Uterus (tissue), 3 donors: ENCODE measurements at regions not wholly inside any gene's neighbourhood (a gene's known extent, or its start where the extent isn't known, plus 50 kb on each side); places are given as distances from the start of the nearest gene placed in this dataset.

Experiments used
- DNase-seq, 2 donors: peaks; one replicate each; pipeline ENCODE4 v3.0.0-alpha.2; 2019 to 2020
- H3K27ac ChIP-seq, 2 donors: fragments of 200-600 bp; sonication (generic); 1 replicate in 1 of 2; 2 replicates in 1 of 2; pipeline ENCODE4 v1.5.1; 2016 to 2018
- H3K27me3 ChIP-seq, 2 donors: fragments of 200-600 bp; sonication (generic); one replicate each; pipeline ENCODE4 v1.5.1; 2018 to 2019; ENCODE audit warnings: control low read depth in 1 of 2
- H3K36me3 ChIP-seq, 2 donors: fragments of 200-600 bp; sonication (generic); one replicate each; pipeline ENCODE4 v1.5.1; 2019; ENCODE audit warnings: control low read depth in 1 of 2
- H3K4me1 ChIP-seq, 2 donors: fragments of 200-600 bp; sonication (generic); one replicate each; pipeline ENCODE4 v1.5.1; 2018 to 2019; ENCODE audit warnings: control low read depth in 1 of 2
- H3K4me3 ChIP-seq, 2 donors: fragments of 200-600 bp; sonication (generic); 1 replicate in 1 of 2; 2 replicates in 1 of 2; pipeline ENCODE4 v1.5.1; 2018 to 2019; ENCODE audit warnings: mild to moderate bottlenecking in 1 of 2
- H3K9me3 ChIP-seq, 2 donors: fragments of 200-600 bp; sonication (generic); one replicate each; pipeline ENCODE4 v1.5.1; 2019; ENCODE audit warnings: control low read depth in 1 of 2
- POLR2A ChIP-seq, 2 donors: fragments of 450-650 bp; IDR thresholded peaks; one replicate each; pipeline ENCODE4 v1.6.1; 2016; ENCODE audit warnings: antibody characterized with exemption in 2 of 2, mild to moderate bottlenecking in 1 of 2, moderate library complexity in 1 of 2
- intact Hi-C: fragments of 100-400 bp; cut with DNase I; formaldehyde crosslinking; loops from one replicate; pipeline ENCODE4 v1.15.1; 2023; ENCODE audit warnings: low total_unique reads
- TF ChIP-seq, protein P1 (sequence below), 4 experiments: fragments of 200-600 bp in 2 of 4; fragments of 450-650 bp in 2 of 4; sonication (generic) in 2 of 4; IDR thresholded peaks; one replicate each; pipeline ENCODE4 v1.5.1; 2016 to 2019; ENCODE audit warnings: antibody characterized with exemption in 4 of 4, mild to moderate bottlenecking in 2 of 4, moderate library complexity in 1 of 4
- donor health status: DM: yes; HTN: yes; CAD: no.

DNA sequence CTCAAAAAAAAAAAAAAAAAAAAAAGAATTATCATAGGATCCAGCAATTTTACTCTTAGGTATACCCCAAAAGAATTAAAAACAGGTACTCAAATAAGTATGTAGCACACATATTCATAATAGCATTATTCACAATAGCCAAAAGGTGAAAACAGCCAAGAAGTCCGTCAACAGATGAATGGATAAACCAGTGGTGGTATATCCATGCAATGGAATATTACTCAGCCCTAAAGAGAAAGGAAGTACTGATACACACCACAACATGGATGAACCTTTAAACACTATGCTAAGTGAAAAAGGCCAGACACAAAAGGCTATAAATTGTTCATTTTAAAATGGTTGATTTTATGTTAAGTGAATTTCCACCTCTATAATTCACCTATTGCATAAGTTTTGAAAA lies 804.8 kb upstream of the AUTS2 start:
- intact Hi-C loops, result no loop called here
- no peak for DNase-seq
- Histone ChIP-seq H3K4me3 (no peak overlapping the region), H3K36me3 (no peaks in the 10 kb centered on the region), H3K27ac (no peak overlapping the region), H3K9me3 (no peaks in the 10 kb centered on the region), H3K4me1 (no peaks in the 10 kb centered on the region), H3K27me3 (no peaks in the 10 kb centered on the region)
- no peak for TF ChIP-seq POLR2A (IDR thresholded peaks at IDR 0.05)
- TF ChIP-seq, protein P1, sequence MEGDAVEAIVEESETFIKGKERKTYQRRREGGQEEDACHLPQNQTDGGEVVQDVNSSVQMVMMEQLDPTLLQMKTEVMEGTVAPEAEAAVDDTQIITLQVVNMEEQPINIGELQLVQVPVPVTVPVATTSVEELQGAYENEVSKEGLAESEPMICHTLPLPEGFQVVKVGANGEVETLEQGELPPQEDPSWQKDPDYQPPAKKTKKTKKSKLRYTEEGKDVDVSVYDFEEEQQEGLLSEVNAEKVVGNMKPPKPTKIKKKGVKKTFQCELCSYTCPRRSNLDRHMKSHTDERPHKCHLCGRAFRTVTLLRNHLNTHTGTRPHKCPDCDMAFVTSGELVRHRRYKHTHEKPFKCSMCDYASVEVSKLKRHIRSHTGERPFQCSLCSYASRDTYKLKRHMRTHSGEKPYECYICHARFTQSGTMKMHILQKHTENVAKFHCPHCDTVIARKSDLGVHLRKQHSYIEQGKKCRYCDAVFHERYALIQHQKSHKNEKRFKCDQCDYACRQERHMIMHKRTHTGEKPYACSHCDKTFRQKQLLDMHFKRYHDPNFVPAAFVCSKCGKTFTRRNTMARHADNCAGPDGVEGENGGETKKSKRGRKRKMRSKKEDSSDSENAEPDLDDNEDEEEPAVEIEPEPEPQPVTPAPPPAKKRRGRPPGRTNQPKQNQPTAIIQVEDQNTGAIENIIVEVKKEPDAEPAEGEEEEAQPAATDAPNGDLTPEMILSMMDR (IDR thresholded peaks at IDR 0.05), result no peak

DNA sequence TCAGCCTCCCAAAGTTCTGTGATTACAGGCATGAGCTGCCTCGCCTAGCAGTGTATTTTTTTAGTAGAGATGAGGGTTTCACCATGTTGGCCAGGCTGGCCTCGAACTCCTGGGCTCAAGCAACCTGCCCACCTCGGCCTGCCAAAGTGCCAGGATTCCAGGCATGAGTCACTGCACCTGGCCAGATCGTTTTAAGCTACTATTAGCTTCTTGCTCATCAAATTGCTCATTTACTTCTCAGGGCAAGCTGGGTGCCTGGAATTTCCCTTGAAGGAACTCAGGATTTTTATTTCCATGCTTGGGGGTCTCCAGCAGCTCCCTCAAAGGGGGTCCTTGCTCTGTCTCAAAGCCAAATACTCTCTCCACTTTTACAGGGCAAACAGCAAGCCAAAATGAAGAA lies 798.0 kb upstream of the AUTS2 start:
- Histone ChIP-seq H3K27ac (no peak overlapping the region), H3K36me3 (no peaks in the 10 kb centered on the region), H3K27me3 (no peaks in the 10 kb centered on the region), H3K4me3 (no peak overlapping the region), H3K4me1 (no peaks in the 10 kb centered on the region), H3K9me3 (no peaks in the 10 kb centered on the region)
- TF ChIP-seq POLR2A (IDR thresholded peaks at IDR 0.05), result no peak
- TF ChIP-seq, protein P1 (IDR thresholded peaks at IDR 0.05), result no peak
- DNase-seq, result no peak
- intact Hi-C loops, result no loop called here

- Histone ChIP-seq H3K4me3 (no peak overlapping the region), H3K36me3 (no peaks in the 10 kb centered on the region), H3K27ac (no peak overlapping the region), H3K4me1 (no peaks in the 10 kb centered on the region), H3K27me3 (no peaks in the 10 kb centered on the region), H3K9me3 (no peaks in the 10 kb centered on the region)
- intact Hi-C loops, result no loop called here
- DNase-seq, result no peak
- TF ChIP-seq, protein P1 (IDR thresholded peaks at IDR 0.05), result no peak
- TF ChIP-seq POLR2A (IDR thresholded peaks at IDR 0.05), result no peak
Observed at GRCh38 chr7:68805159-68805558, 793.1 kb upstream of the AUTS2 start.

DNA sequence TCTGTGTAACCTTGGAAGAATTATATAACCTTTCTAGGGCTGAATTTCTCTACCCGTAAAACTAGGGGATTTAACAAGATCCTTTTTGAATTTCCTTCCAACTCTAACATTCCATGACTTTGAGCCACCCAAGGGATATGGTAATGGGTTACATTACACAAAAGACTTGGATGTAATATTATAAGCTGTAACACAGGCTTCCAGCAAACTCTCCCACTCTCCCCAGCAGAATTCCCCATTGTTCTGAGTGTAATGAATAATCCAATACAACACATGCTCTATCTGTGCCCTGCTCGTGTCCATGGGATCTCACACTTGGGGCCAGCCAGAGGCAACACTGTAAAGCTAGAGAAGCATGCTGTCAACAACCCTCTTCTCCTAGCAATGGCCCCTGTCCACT lies 790.6 kb upstream of the AUTS2 start:
- no peak for TF ChIP-seq POLR2A (IDR thresholded peaks at IDR 0.05)
- TF ChIP-seq, protein P1 (IDR thresholded peaks at IDR 0.05), result no peak
- H3K27me3 ChIP-seq, result no peaks in the 10 kb centered on the region
- H3K4me3 ChIP-seq, result no peak overlapping the region
- H3K36me3 ChIP-seq, result no peaks in the 10 kb centered on the region
- H3K27ac ChIP-seq, result no peak overlapping the region
- DNase-seq, result no peak
- intact Hi-C loops, result no loop called here
- H3K4me1 ChIP-seq, result no peaks in the 10 kb centered on the region
- no peaks in the 10 kb centered on the region for H3K9me3 ChIP-seq

GRCh38 chr7:68813551-68814080 lies 784.7 kb upstream of the AUTS2 start:
- no peaks in the 10 kb centered on the region for H3K4me1 ChIP-seq
- TF ChIP-seq POLR2A (IDR thresholded peaks at IDR 0.05), result no peak
- TF ChIP-seq, protein P1 (IDR thresholded peaks at IDR 0.05), result no peak
- H3K36me3 ChIP-seq, result no peaks in the 10 kb centered on the region
- H3K27ac ChIP-seq, result no peak overlapping the region
- H3K4me3 ChIP-seq, result no peak overlapping the region
- no peak for DNase-seq
- intact Hi-C loops, result no loop called here
- H3K9me3 ChIP-seq, result no peaks in the 10 kb centered on the region
- no peaks in the 10 kb centered on the region for H3K27me3 ChIP-seq
